H54 (cell line): ENCODE measurements at regions not wholly inside any gene's neighbourhood (a gene's known extent, or its start where the extent isn't known, plus 50 kb on each side); places are given as distances from the start of the nearest gene placed in this dataset.

Experiments used
- DNase-seq: peaks from one replicate; pipeline ENCODE4 v3.0.0; 2011; ENCODE audit warnings: low spot score, mixed read lengths; ENCODE audit not compliant: insufficient read length
- FAIRE-seq: peaks from 3 replicates; lab custom pipeline; 2011; peaks lifted over from hg19 to GRCh38; lab: Jason Lieb, UNC
- POLR2A ChIP-seq: IDR thresholded peaks from 2 replicates; pipeline ENCODE4 v1.6.1; 2011; ENCODE audit warnings: low read depth, mild to moderate bottlenecking, low read length

- FAIRE-seq (no peak), DNase-seq (no peak)
- TF ChIP-seq POLR2A = no peak
Observed at GRCh38 chr11:116136987-116137674, 632.9 kb upstream of the CADM1 start.

GRCh38 chr11:116135891-116136290, 631.7 kb upstream of the CADM1 start:
- no peak for DNase-seq
- no peak for FAIRE-seq
- no peak for TF ChIP-seq POLR2A

GRCh38 chr11:116134450-116134849, 630.2 kb upstream of the CADM1 start:
- no peak for FAIRE-seq
- no peak for TF ChIP-seq POLR2A
- no peak for DNase-seq

GRCh38 chr11:116132273-116132978, 628.2 kb upstream of the CADM1 start:
- FAIRE-seq (no peak), DNase-seq (no peak)

GRCh38 chr11:116130122-116130521, 625.9 kb upstream of the CADM1 start:
- DNase-seq (no peak), FAIRE-seq (no peak)
- TF ChIP-seq POLR2A = no peak

More at GRCh38 chr11:116132273-116132978, 628.2 kb upstream of the CADM1 start:
- TF ChIP-seq POLR2A = no peak

GRCh38 chr11:116129456-116129855, 625.2 kb upstream of the CADM1 start:
- no peak for TF ChIP-seq POLR2A
- no peak for FAIRE-seq
- DNase-seq = no peak

- FAIRE-seq (no peak), DNase-seq (no peak)
- TF ChIP-seq POLR2A = no peak
Observed at GRCh38 chr11:116126562-116126961, 622.3 kb upstream of the CADM1 start.

- TF ChIP-seq POLR2A = no peak
- FAIRE-seq = no peak
- no peak for DNase-seq
Observed at GRCh38 chr11:116124922-116125714, 620.9 kb upstream of the CADM1 start.

- no peak for TF ChIP-seq POLR2A
- DNase-seq (no peak), FAIRE-seq (no peak)
Observed at GRCh38 chr11:116123739-116124138, 619.5 kb upstream of the CADM1 start.

- no peak for TF ChIP-seq POLR2A
- no peak for DNase-seq
- FAIRE-seq = no peak
Observed at GRCh38 chr11:116122697-116123472, 618.7 kb upstream of the CADM1 start.

GRCh38 chr11:116119158-116119557, 614.9 kb upstream of the CADM1 start:
- no peak for TF ChIP-seq POLR2A
- FAIRE-seq = no peak
- DNase-seq = no peak

- no peak for DNase-seq
- no peak for TF ChIP-seq POLR2A
- FAIRE-seq = no peak
Observed at GRCh38 chr11:116118138-116118470, 613.9 kb upstream of the CADM1 start.

- FAIRE-seq (no peak), DNase-seq (no peak)
- TF ChIP-seq POLR2A = no peak
Observed at GRCh38 chr11:116117331-116118137, 613.3 kb upstream of the CADM1 start.
